Endodermal cell (in vitro differentiated cells): ENCODE measurements at regions not wholly inside any gene's neighbourhood (a gene's known extent, or its start where the extent isn't known, plus 50 kb on each side); places are given as distances from the start of the nearest gene placed in this dataset.

Experiments used
- DNase-seq: peaks from one replicate; pipeline ENCODE4 v3.0.0-alpha.2; 2017
- H3K27ac ChIP-seq: 2 replicates; pipeline ENCODE4 v1.5.1; 2013; ENCODE audit warnings: mild to moderate bottlenecking, low read depth, low read length, moderate library complexity
- H3K27me3 ChIP-seq: 2 replicates; pipeline ENCODE4 v1.6.1; 2013; ENCODE audit warnings: mild to moderate bottlenecking, low read length, moderate library complexity; ENCODE audit not compliant: insufficient read depth, control insufficient read depth, poor library complexity, severe bottlenecking
- H3K36me3 ChIP-seq: 2 replicates; pipeline ENCODE4 v1.7.0; 2013; ENCODE audit warnings: mild to moderate bottlenecking, low read length, moderate library complexity; ENCODE audit not compliant: control insufficient read depth, insufficient read depth
- H3K4me1 ChIP-seq: one replicate; pipeline ENCODE4 v1.7.0; 2013; ENCODE audit warnings: low read length; ENCODE audit not compliant: control insufficient read depth, insufficient read depth
- H3K4me3 ChIP-seq: 2 replicates; pipeline ENCODE4 v1.5.1; 2013; ENCODE audit warnings: mild to moderate bottlenecking, low read length, moderate library complexity
- H3K9ac ChIP-seq: 2 replicates; pipeline ENCODE4 v1.6.1; 2013; ENCODE audit warnings: mild to moderate bottlenecking, low read length, moderate library complexity; ENCODE audit not compliant: poor library complexity, severe bottlenecking; ENCODE audit errors: extremely low read depth
- H3K9me3 ChIP-seq: 2 replicates; pipeline ENCODE4 v1.6.1; 2013; ENCODE audit warnings: mild to moderate bottlenecking, low read length, moderate library complexity; ENCODE audit not compliant: control insufficient read depth
- H3K27ac Mint-ChIP-seq: 2 replicates; pipeline ENCODE4 v1.8.0; 2020; ENCODE audit warnings: mixed read lengths
- H3K27me3 Mint-ChIP-seq: 2 replicates; pipeline ENCODE4 v1.8.0; 2021; ENCODE audit warnings: mild to moderate bottlenecking, mixed read lengths; ENCODE audit not compliant: insufficient read depth
- H3K36me3 Mint-ChIP-seq: 2 replicates; pipeline ENCODE4 v1.8.0; 2020; ENCODE audit warnings: low read depth, mixed read lengths
- H3K4me1 Mint-ChIP-seq: 2 replicates; pipeline ENCODE4 v1.8.0; 2020; ENCODE audit warnings: mixed read lengths
- H3K4me3 Mint-ChIP-seq: 2 replicates; pipeline ENCODE4 v1.8.0; 2020; ENCODE audit warnings: mild to moderate bottlenecking, moderate library complexity, mixed read lengths
- H3K9me3 Mint-ChIP-seq: 2 replicates; pipeline ENCODE4 v1.8.0; 2020; ENCODE audit warnings: mild to moderate bottlenecking, mixed read lengths
- WGBS, 2 experiments: methylation state at CpG; one replicate each; pipeline versions ENCODE4 v1.1.5 to v1.1.7; 2013; ENCODE audit warnings: missing lambda C conversion rate in 2 of 2, mixed read lengths in 1 of 2; ENCODE audit not compliant: insufficient coverage in 1 of 2, insufficient read length in 1 of 2; 5-methylcytosine and 5-hydroxymethylcytosine counted together
- TF ChIP-seq, protein P1 (sequence below): fragments of 200-600 bp; sonication (generic); conservative IDR thresholded peaks from 2 replicates; pipeline ENCODE4 v1.5.0; 2021; ENCODE audit warnings: antibody characterized with exemption, mild to moderate bottlenecking

DNA sequence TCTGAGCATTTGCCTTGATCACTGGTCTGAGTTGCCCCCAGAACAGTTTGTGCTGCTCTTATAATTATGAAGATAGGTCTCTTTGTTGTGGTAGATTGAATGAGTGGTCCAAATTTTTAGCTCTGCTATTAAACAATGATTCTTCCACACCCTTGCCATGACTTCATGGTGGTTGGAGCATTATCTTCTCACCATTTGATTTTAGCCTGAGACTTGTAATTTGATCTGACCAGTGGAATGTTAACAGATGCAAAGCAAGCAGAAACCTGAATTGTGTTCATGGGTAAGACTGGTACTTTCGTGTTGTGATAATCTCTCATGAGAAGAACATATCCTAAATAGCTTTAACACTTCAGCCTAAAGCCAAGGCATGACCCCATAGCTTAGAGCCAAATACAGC, 139.1 kb downstream of the TFPI2 start:
- Histone ChIP-seq H3K4me1 (no peaks in the 10 kb centered on the region), H3K27me3 (no peaks in the 10 kb centered on the region), H3K9me3 (peaks cover 16% of the 10 kb centered on the region), H3K9ac (no peak overlapping the region), H3K36me3 (peaks cover 8% of the 10 kb centered on the region), H3K4me3 (no peak overlapping the region), H3K27ac (no peak overlapping the region)
- H3K36me3 Mint-ChIP-seq: peaks cover 14% of the 10 kb centered on the region
- no peak for DNase-seq
- peaks cover 3% of the 10 kb centered on the region for H3K9me3 Mint-ChIP-seq
- H3K4me1 Mint-ChIP-seq: no peaks in the 10 kb centered on the region
- 95 to 100% methylated on average over 1 of the region's 1 CpG for WGBS, 2 experiments
- no peak overlapping the region for H3K4me3 Mint-ChIP-seq
- TF ChIP-seq, protein P1, sequence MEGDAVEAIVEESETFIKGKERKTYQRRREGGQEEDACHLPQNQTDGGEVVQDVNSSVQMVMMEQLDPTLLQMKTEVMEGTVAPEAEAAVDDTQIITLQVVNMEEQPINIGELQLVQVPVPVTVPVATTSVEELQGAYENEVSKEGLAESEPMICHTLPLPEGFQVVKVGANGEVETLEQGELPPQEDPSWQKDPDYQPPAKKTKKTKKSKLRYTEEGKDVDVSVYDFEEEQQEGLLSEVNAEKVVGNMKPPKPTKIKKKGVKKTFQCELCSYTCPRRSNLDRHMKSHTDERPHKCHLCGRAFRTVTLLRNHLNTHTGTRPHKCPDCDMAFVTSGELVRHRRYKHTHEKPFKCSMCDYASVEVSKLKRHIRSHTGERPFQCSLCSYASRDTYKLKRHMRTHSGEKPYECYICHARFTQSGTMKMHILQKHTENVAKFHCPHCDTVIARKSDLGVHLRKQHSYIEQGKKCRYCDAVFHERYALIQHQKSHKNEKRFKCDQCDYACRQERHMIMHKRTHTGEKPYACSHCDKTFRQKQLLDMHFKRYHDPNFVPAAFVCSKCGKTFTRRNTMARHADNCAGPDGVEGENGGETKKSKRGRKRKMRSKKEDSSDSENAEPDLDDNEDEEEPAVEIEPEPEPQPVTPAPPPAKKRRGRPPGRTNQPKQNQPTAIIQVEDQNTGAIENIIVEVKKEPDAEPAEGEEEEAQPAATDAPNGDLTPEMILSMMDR: no peak
- no peak overlapping the region for H3K27ac Mint-ChIP-seq
- H3K27me3 Mint-ChIP-seq: no peaks in the 10 kb centered on the region

DNA sequence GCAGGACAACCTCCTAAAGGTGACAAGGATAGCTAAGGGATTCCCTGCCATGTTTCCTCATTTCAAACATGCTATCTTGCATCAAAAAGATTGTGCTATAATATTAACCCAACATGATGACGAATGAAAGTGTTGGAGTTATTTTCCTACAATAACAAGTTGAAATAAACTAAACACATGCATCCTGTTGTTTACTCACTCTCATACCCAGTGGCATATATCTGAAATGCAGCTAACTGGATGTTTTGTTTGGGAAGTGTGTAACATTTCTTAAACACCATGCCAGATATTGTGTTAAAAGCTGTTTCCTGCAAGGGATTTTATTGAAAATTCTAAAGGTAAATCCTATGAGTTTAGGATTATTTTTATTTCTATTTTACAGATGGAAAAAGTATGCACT, 139.6 kb downstream of the TFPI2 start:
- TF ChIP-seq, protein P1: no peak
- peaks cover 3% of the 10 kb centered on the region for H3K9me3 Mint-ChIP-seq
- H3K27ac Mint-ChIP-seq: no peak overlapping the region
- H3K4me3 Mint-ChIP-seq: no peak overlapping the region
- peaks cover 14% of the 10 kb centered on the region for H3K36me3 Mint-ChIP-seq
- 100% methylated on average over 1 of the region's 1 CpG; no CpG with 5 or more reads in 1 of the 2 experiments for WGBS, 2 experiments
- no peaks in the 10 kb centered on the region for H3K4me1 ChIP-seq
- no peaks in the 10 kb centered on the region for H3K27me3 ChIP-seq
- H3K9me3 ChIP-seq: peaks cover 16% of the 10 kb centered on the region
- no peak overlapping the region for H3K9ac ChIP-seq
- DNase-seq: no peak
- H3K27ac ChIP-seq: no peak overlapping the region
- no peak overlapping the region for H3K4me3 ChIP-seq
- H3K4me1 Mint-ChIP-seq: no peaks in the 10 kb centered on the region
- no peaks in the 10 kb centered on the region for H3K27me3 Mint-ChIP-seq
- peaks cover 8% of the 10 kb centered on the region for H3K36me3 ChIP-seq

DNA sequence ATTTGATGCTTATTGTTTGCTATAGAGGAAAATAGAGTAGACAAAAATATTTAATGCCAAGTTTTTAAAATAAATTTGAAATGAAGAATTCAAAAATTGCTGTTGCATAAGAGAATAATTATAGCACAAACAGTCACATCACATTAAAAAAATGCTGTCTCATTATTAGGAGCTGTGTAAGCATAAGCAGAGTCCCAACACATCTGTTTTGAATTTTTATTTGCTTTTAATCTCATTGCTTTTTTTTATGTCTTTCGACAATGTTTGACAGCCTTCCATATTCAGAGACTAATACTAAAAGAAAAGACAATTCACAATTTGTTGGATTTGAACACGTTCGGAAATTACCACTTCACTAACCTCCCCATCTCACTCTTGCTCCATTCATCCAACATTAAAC, 143.5 kb downstream of the TFPI2 start:
- no peak overlapping the region for H3K4me3 Mint-ChIP-seq
- peaks cover 16% of the 10 kb centered on the region for H3K9me3 ChIP-seq
- peaks cover 3% of the 10 kb centered on the region for H3K9me3 Mint-ChIP-seq
- H3K4me1 Mint-ChIP-seq: no peaks in the 10 kb centered on the region
- H3K9ac ChIP-seq: no peak overlapping the region
- H3K27ac ChIP-seq: no peak overlapping the region
- H3K4me3 ChIP-seq: no peak overlapping the region
- H3K27me3 Mint-ChIP-seq: no peaks in the 10 kb centered on the region
- H3K36me3 ChIP-seq: peaks cover 18% of the 10 kb centered on the region
- no peaks in the 10 kb centered on the region for H3K4me1 ChIP-seq
- no peaks in the 10 kb centered on the region for H3K27me3 ChIP-seq
- TF ChIP-seq, protein P1: no peak
- no peak for DNase-seq
- peaks cover 26% of the 10 kb centered on the region for H3K36me3 Mint-ChIP-seq
- 94 to 100% methylated on average over 2 to 3 of the region's 3 CpGs for WGBS, 2 experiments
- no peak overlapping the region for H3K27ac Mint-ChIP-seq
